ENCODE measurements at regions not wholly inside any gene's neighbourhood (a gene's known extent, or its start where the extent isn't known, plus 50 kb on each side); places are given as distances from the start of the nearest gene placed in this dataset.

GRCh38 chr2:5588601-5589000 lies 103.6 kb upstream of the SOX11 start:
- Histone ChIP-seq H3K27ac (ENCODE audit: poor library complexity, severe bottlenecking) (no peak overlapping the region), H3K4me1 (ENCODE audit: insufficient read depth, poor library complexity, severe bottlenecking) (no peaks in the 10 kb centered on the region), H3K9me3 (ENCODE audit: severe bottlenecking) (no peaks in the 10 kb centered on the region), H3K4me3 (ENCODE audit: severe bottlenecking) (no peak overlapping the region), H3K36me3 (ENCODE audit: low read depth) (no peaks in the 10 kb centered on the region), H3K27me3 (ENCODE audit: insufficient read depth, poor library complexity, severe bottlenecking) (no peaks in the 10 kb centered on the region)
- TF ChIP-seq, protein P1, sequence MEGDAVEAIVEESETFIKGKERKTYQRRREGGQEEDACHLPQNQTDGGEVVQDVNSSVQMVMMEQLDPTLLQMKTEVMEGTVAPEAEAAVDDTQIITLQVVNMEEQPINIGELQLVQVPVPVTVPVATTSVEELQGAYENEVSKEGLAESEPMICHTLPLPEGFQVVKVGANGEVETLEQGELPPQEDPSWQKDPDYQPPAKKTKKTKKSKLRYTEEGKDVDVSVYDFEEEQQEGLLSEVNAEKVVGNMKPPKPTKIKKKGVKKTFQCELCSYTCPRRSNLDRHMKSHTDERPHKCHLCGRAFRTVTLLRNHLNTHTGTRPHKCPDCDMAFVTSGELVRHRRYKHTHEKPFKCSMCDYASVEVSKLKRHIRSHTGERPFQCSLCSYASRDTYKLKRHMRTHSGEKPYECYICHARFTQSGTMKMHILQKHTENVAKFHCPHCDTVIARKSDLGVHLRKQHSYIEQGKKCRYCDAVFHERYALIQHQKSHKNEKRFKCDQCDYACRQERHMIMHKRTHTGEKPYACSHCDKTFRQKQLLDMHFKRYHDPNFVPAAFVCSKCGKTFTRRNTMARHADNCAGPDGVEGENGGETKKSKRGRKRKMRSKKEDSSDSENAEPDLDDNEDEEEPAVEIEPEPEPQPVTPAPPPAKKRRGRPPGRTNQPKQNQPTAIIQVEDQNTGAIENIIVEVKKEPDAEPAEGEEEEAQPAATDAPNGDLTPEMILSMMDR (IDR thresholded peaks at IDR 0.05; ENCODE audit: poor library complexity, severe bottlenecking) = no peak
- DNase-seq (ENCODE audit: low spot score) (no peak), ATAC-seq (ENCODE audit: low read depth) (no peak)

DNA sequence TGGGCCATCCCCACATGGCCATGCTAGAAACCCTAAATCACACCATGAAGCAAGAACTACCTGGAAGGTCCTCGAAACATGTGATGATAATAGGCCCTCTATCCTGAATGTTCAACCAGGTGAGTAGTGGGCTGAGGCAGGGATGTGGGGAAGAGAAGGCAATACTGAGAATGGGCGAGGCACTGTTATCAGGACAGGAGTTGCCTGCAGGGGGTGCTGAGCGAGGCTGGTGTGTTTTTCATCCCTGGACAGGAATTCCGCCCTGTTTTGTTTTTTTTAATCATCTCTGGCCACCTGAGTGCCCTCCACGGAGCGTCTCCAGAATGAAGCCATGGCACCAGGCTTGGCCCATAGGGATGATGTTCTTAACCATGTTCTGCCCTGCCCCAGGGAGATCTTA lies 103.0 kb upstream of the SOX11 start:
- Histone ChIP-seq H3K9me3 (ENCODE audit: severe bottlenecking) (no peaks in the 10 kb centered on the region), H3K27ac (ENCODE audit: poor library complexity, severe bottlenecking) (no peak overlapping the region), H3K4me1 (ENCODE audit: insufficient read depth, poor library complexity, severe bottlenecking) (no peaks in the 10 kb centered on the region), H3K4me3 (ENCODE audit: severe bottlenecking) (no peak overlapping the region), H3K27me3 (ENCODE audit: insufficient read depth, poor library complexity, severe bottlenecking) (no peaks in the 10 kb centered on the region), H3K36me3 (ENCODE audit: low read depth) (no peaks in the 10 kb centered on the region)
- ATAC-seq (ENCODE audit: low read depth) = no peak
- no peak for DNase-seq (ENCODE audit: low spot score)
- TF ChIP-seq, protein P1 (IDR thresholded peaks at IDR 0.05; ENCODE audit: poor library complexity, severe bottlenecking) = no peak

DNA sequence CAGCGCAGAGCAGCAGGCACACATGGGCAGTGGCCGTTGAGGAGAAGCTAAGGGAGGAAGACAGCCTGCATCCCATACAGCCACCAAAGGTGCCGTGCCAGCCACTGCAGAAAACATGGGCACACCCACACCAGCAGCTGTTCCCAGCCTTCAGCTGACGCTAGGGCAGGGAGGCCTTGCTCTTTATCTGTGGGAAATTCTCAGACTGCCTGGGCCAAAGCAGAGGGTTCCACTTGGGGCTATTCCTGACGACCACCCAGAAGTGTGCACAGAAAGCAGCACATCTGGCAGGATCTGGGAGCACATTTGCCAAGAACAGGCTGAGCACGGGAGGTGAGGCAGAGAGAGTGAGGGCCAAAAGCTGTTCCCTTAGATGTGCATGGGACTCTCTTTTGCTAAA lies 101.3 kb upstream of the SOX11 start:
- Histone ChIP-seq H3K9me3 (ENCODE audit: severe bottlenecking) (no peaks in the 10 kb centered on the region), H3K4me3 (ENCODE audit: severe bottlenecking) (no peak overlapping the region), H3K36me3 (ENCODE audit: low read depth) (no peaks in the 10 kb centered on the region), H3K27me3 (ENCODE audit: insufficient read depth, poor library complexity, severe bottlenecking) (no peaks in the 10 kb centered on the region), H3K4me1 (ENCODE audit: insufficient read depth, poor library complexity, severe bottlenecking) (no peaks in the 10 kb centered on the region), H3K27ac (ENCODE audit: poor library complexity, severe bottlenecking) (no peak overlapping the region)
- no peak for DNase-seq (ENCODE audit: low spot score)
- no peak for ATAC-seq (ENCODE audit: low read depth)
- TF ChIP-seq, protein P1 (IDR thresholded peaks at IDR 0.05; ENCODE audit: poor library complexity, severe bottlenecking) = no peak

GRCh38 chr2:5592916-5593315 lies 99.3 kb upstream of the SOX11 start:
- H3K4me1 ChIP-seq (ENCODE audit: insufficient read depth, poor library complexity, severe bottlenecking) = no peaks in the 10 kb centered on the region
- H3K27ac ChIP-seq (ENCODE audit: poor library complexity, severe bottlenecking) = no peak overlapping the region
- no peak for DNase-seq (ENCODE audit: low spot score)

GRCh38 chr2:5594249-5594695 lies 97.9 kb upstream of the SOX11 start:
- Histone ChIP-seq H3K27ac (ENCODE audit: poor library complexity, severe bottlenecking) (no peak overlapping the region), H3K9me3 (ENCODE audit: severe bottlenecking) (no peaks in the 10 kb centered on the region), H3K4me3 (ENCODE audit: severe bottlenecking) (no peak overlapping the region), H3K36me3 (ENCODE audit: low read depth) (no peaks in the 10 kb centered on the region), H3K27me3 (ENCODE audit: insufficient read depth, poor library complexity, severe bottlenecking) (no peaks in the 10 kb centered on the region), H3K4me1 (ENCODE audit: insufficient read depth, poor library complexity, severe bottlenecking) (no peaks in the 10 kb centered on the region)
- DNase-seq (ENCODE audit: low spot score) (no peak), ATAC-seq (ENCODE audit: low read depth) (no peak)
- TF ChIP-seq, protein P1 (IDR thresholded peaks at IDR 0.05; ENCODE audit: poor library complexity, severe bottlenecking) = no peak

More at GRCh38 chr2:5592916-5593315, 99.3 kb upstream of the SOX11 start:
- ATAC-seq (ENCODE audit: low read depth) = no peak
- Histone ChIP-seq H3K4me3 (ENCODE audit: severe bottlenecking) (no peak overlapping the region), H3K36me3 (ENCODE audit: low read depth) (no peaks in the 10 kb centered on the region), H3K27me3 (ENCODE audit: insufficient read depth, poor library complexity, severe bottlenecking) (no peaks in the 10 kb centered on the region), H3K9me3 (ENCODE audit: severe bottlenecking) (no peaks in the 10 kb centered on the region)
- TF ChIP-seq, protein P1 (IDR thresholded peaks at IDR 0.05; ENCODE audit: poor library complexity, severe bottlenecking) = no peak
